ENCODE measurements at regions not wholly inside any gene's neighbourhood (a gene's known extent, or its start where the extent isn't known, plus 50 kb on each side); places are given as distances from the start of the nearest gene placed in this dataset.

DNA sequence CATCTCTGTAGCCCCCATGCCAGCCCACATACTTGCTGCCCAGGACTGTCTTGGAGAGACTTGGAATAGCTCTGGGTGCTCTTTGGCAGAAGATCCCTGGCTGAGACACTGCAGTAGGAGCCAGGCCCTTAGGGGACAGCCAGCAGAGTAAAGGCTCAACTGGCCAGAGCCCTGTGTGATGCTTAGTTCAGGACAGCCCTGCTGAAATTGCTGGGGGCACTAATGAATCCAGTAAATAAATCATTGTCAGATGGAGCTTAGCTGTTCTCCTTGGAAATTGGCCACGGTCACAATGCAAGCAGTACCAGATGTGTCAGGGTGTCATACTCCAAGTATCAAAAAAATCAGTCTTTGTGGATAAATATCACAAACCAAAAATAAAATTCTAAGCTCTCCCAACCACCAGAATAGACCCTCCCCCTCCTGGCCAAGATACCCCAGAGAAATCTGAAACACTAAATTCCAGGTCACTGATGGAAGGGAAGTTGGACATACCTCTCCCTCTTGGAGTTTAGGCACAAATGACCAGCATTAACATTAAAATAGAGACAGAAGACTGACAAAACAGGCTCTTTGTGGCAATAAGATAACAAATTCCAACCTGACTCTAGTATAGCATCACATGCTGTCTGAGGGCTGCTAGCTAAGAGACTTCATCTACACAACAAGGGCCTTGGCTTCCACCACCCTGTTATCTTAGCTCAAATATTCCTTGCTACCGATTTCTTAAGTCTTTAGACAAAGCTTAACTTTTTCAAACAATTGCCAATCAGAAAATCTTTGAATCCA is 83.2 kb upstream of the DNAH14 start:
- TF ChIP-seq CTCF (IDR thresholded peaks at IDR 0.05) (no peak), POLR2A (IDR thresholded peaks at IDR 0.05) (no peak)

All from uterus (tissue), 2 donors.